OCI-LY7 (cell line): ENCODE measurements at regions not wholly inside any gene's neighbourhood (a gene's known extent, or its start where the extent isn't known, plus 50 kb on each side); places are given as distances from the start of the nearest gene placed in this dataset.

Experiments used
- BruUV-seq: library from RNA; stranded (reverse); fragments of 400-500 nt; replicated peaks from 2 replicates; lab custom pipeline; 2021; lab: Mats Ljungman, UMichigan
- CTCF ChIA-PET: fragments of 300-600 bp; sonication (Branson Sonifier 250); formaldehyde crosslinking; loops from one replicate; lab custom pipeline; 2022; ENCODE audit warnings: antibody characterized with exemption; ENCODE audit not compliant: unreplicated experiment; lab: Charles Lee
- POLR2A ChIA-PET: fragments of 300-600 bp; sonication (Branson Sonifier 250); formaldehyde crosslinking; loops from one replicate; lab custom pipeline; 2022; ENCODE audit warnings: antibody characterized with exemption; lab: Charles Lee
- DNase-seq: peaks from one replicate; pipeline ENCODE4 v3.0.0-alpha.2; 2015; ENCODE audit warnings: low spot score
- H2AFZ ChIP-seq: fragments of 200-600 bp; sonication (generic), shearing (Covaris generic); 2 replicates; pipeline ENCODE4 v1.6.1; 2014; ENCODE audit warnings: mild to moderate bottlenecking, antibody characterized with exemption, low read length, moderate library complexity
- H3K27ac ChIP-seq: fragments of 200-600 bp; sonication (generic); 2 replicates; pipeline ENCODE4 v1.5.1; 2014; ENCODE audit warnings: mixed run types, low read depth, mild to moderate bottlenecking, moderate library complexity, low read length, inconsistent platforms; ENCODE audit not compliant: poor library complexity, severe bottlenecking
- H3K36me3 ChIP-seq: fragments of 200-600 bp; sonication (generic); 2 replicates; pipeline ENCODE4 v1.6.1; 2014; ENCODE audit warnings: mild to moderate bottlenecking, antibody characterized with exemption, low read length, moderate library complexity, mixed read lengths; ENCODE audit not compliant: insufficient read depth
- H3K4me1 ChIP-seq: fragments of 200-600 bp; sonication (generic); 2 replicates; pipeline ENCODE4 v1.5.1; 2014; ENCODE audit warnings: mild to moderate bottlenecking, low read length; ENCODE audit not compliant: insufficient read depth, poor library complexity, severe bottlenecking
- H3K4me2 ChIP-seq: fragments of 200-600 bp; sonication (generic); 2 replicates; pipeline ENCODE4 v1.6.1; 2014; ENCODE audit warnings: mild to moderate bottlenecking, low read length
- H3K4me3 ChIP-seq: fragments of 200-600 bp; sonication (generic); 2 replicates; pipeline ENCODE4 v1.5.1; 2014; ENCODE audit warnings: mild to moderate bottlenecking, low read depth, low read length; ENCODE audit not compliant: poor library complexity, severe bottlenecking
- H3K79me2 ChIP-seq: fragments of 200-600 bp; sonication (generic); 2 replicates; pipeline ENCODE4 v1.6.1; 2016; ENCODE audit warnings: low read depth, mild to moderate bottlenecking, low read length, moderate library complexity, mixed read lengths; ENCODE audit not compliant: insufficient read depth
- H3K9me2 ChIP-seq: fragments of 200-600 bp; sonication (generic); 2 replicates; pipeline ENCODE4 v1.6.1; 2016; ENCODE audit warnings: mild to moderate bottlenecking, low read length, mixed read lengths; ENCODE audit not compliant: insufficient read depth
- H3K9me3 ChIP-seq: fragments of 200-600 bp; sonication (generic); 2 replicates; pipeline ENCODE4 v1.6.1; 2014; ENCODE audit warnings: mild to moderate bottlenecking, mixed run types, low read length, mixed read lengths
- H4K20me1 ChIP-seq: fragments of 200-600 bp; sonication (generic); 2 replicates; pipeline ENCODE4 v1.6.1; 2014; ENCODE audit warnings: mild to moderate bottlenecking, antibody characterized with exemption, low read length, moderate library complexity, mixed read lengths; ENCODE audit not compliant: insufficient read depth
- CTCF ChIP-seq: fragments of 200-600 bp; sonication (generic); conservative IDR thresholded peaks from 2 replicates; pipeline ENCODE4 v1.5.1; 2014; ENCODE audit warnings: mild to moderate bottlenecking, antibody characterized with exemption, low read length, moderate library complexity, mixed read lengths
- EZH2phosphoT487 ChIP-seq: fragments of 200-600 bp; sonication (generic); IDR thresholded peaks from 2 replicates; pipeline ENCODE4 v1.6.1; 2018; ENCODE audit warnings: low read depth, borderline replicate concordance, mild to moderate bottlenecking, mixed run types, antibody characterized with exemption, low read length, moderate library complexity, mixed read lengths
- intact Hi-C: fragments of 100-400 bp; cut with micrococcal nuclease; formaldehyde crosslinking; loops from one replicate; pipeline ENCODE4 v1.10.0; 2022; ENCODE audit not compliant: unreplicated experiment

DNA sequence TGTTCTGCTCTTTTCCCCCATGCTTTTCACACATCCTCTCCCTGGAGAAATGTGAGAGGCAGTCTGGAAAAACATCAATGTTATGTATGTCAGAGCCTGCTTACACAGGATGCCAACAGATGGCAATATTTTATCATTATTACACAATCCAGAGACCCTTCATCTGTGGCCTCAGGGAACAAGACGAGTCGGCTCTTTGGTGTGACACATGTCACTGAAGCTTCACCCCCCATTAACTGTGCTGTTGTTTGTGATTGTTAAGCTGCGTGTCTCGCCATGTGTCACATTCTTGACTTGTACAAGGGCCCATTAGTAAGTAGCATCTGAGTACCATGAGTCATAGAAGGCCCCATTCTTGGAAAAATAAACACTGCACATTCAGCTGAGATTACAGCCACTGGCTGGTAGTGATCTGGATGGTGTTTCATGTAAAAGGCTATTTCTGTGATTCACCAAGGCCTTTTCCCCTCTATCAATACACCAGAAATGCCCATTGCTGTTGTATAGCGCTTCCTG, 682.1 kb upstream of the SOX9 start:
- Histone ChIP-seq H2AFZ (peak overlapping the region; percentile 65), H4K20me1 (no peaks in the 10 kb centered on the region), H3K36me3 (no peaks in the 10 kb centered on the region), H3K9me3 (no peaks in the 10 kb centered on the region; the same call in 1 of the 2 replicates), H3K4me2 (no peak overlapping the region), H3K4me3 (no peak overlapping the region), H3K9me2 (no peaks in the 10 kb centered on the region), H3K79me2 (no peaks in the 10 kb centered on the region), H3K4me1 (peaks cover 8% of the 10 kb centered on the region), H3K27ac (no peak overlapping the region)
- DNase-seq = no peak
- BruUV-seq = no TSS peak
- peak; percentile 50 for TF ChIP-seq CTCF
- TF ChIP-seq EZH2phosphoT487 = no peak
- CTCF ChIA-PET = no interaction called here
- POLR2A ChIA-PET = interaction anchor here (0.9 kb wide), 1 partner anchor 14 kb away, joined by 3 read pairs; no protein-coding TSS in a partner anchor
- intact Hi-C loops = no loop called here

DNA sequence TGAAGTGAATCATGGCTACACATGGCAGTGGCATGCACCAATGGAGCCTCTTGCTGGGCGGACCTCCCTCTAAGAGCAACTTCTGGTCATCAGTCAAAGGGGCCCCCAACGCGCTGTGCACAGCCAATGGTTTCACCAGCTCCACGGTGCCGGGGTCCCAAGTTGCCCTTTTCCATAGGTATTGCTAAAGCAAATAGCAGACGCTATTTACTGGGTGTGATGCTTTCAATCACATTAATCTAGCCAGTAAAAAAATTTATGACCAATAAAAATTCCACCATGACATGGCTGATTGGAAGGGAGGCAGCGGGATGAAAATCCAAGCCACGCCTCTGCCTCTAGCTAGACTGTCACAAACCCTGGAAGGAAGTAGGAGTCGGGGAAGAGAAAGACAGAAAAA, 680.3 kb upstream of the SOX9 start:
- ChIA-PET POLR2A (interaction anchor here (0.6 kb wide), 1 partner anchor 402 kb away, joined by 4 read pairs; no protein-coding TSS in a partner anchor), CTCF (no interaction called here)
- H4K20me1 ChIP-seq = no peaks in the 10 kb centered on the region
- no peaks in the 10 kb centered on the region for H3K9me2 ChIP-seq
- no TSS peak for BruUV-seq
- H3K4me1 ChIP-seq = peaks cover 8% of the 10 kb centered on the region
- H3K27ac ChIP-seq = no peak overlapping the region
- TF ChIP-seq CTCF = no peak
- TF ChIP-seq EZH2phosphoT487 = no peak
- intact Hi-C loops = no loop called here
- no peak overlapping the region for H3K4me3 ChIP-seq
- DNase-seq = no peak
- no peaks in the 10 kb centered on the region for H3K79me2 ChIP-seq
- no peaks in the 10 kb centered on the region for H3K36me3 ChIP-seq
- no peaks in the 10 kb centered on the region for H3K9me3 ChIP-seq
- no peak overlapping the region for H2AFZ ChIP-seq
- H3K4me2 ChIP-seq = no peak overlapping the region

GRCh38 chr17:71441098-71441497, 679.7 kb upstream of the SOX9 start:
- H4K20me1 ChIP-seq = no peaks in the 10 kb centered on the region
- no TSS peak for BruUV-seq
- no peak for TF ChIP-seq CTCF
- no peak for TF ChIP-seq EZH2phosphoT487
- H3K79me2 ChIP-seq = no peaks in the 10 kb centered on the region
- H3K9me3 ChIP-seq = no peaks in the 10 kb centered on the region
- H3K9me2 ChIP-seq = no peaks in the 10 kb centered on the region
- no peaks in the 10 kb centered on the region for H3K36me3 ChIP-seq
- POLR2A ChIA-PET = interaction anchor here (0.7 to 1.2 kb wide), 2 partner anchors 20 to 32 kb away, joined by 3 read pairs; no protein-coding TSS in a partner anchor
- DNase-seq = no peak
- H3K4me3 ChIP-seq = no peak overlapping the region
- no peak overlapping the region; the same call in 1 of the 2 replicates for H2AFZ ChIP-seq
- CTCF ChIA-PET = no interaction called here
- intact Hi-C loops = no loop called here
- no peak overlapping the region for H3K27ac ChIP-seq
- no peak overlapping the region for H3K4me2 ChIP-seq
- H3K4me1 ChIP-seq = peaks cover 8% of the 10 kb centered on the region
